ENCODE measurements at regions not wholly inside any gene's neighbourhood (a gene's known extent, or its start where the extent isn't known, plus 50 kb on each side); places are given as distances from the start of the nearest gene placed in this dataset.

- Histone ChIP-seq H3K27me3 (ENCODE audit: insufficient read depth, low read length, poor library complexity, severe bottlenecking) (no peaks in the 10 kb centered on the region), H3K9ac (ENCODE audit: low read depth, low read length, poor library complexity, severe bottlenecking) (no peak overlapping the region), H3K9me2 (replicated peaks; ENCODE audit: low read depth, low read length) (no peaks in the 10 kb centered on the region), H3F3A (ENCODE audit: low read depth) (no peaks in the 10 kb centered on the region), H3K36me3 (ENCODE audit: insufficient read depth, low read length) (no peaks in the 10 kb centered on the region), H3K4me2 (ENCODE audit: low read depth, low read length, poor library complexity, severe bottlenecking) (no peak overlapping the region), H2AFZ (ENCODE audit: low read length) (no peak overlapping the region), H3K79me2 (ENCODE audit: insufficient read depth, low read length) (no peaks in the 10 kb centered on the region), H3K9me3 (ENCODE audit: insufficient read depth, low read depth, low read length) (no peaks in the 10 kb centered on the region), H3K4me1 (ENCODE audit: insufficient read depth, low read length, poor library complexity, severe bottlenecking) (no peaks in the 10 kb centered on the region), H3K4me3 (ENCODE audit: low read length, poor library complexity, severe bottlenecking) (no peak overlapping the region), H4K20me1 (ENCODE audit: insufficient read depth, low read length, poor library complexity, severe bottlenecking) (no peaks in the 10 kb centered on the region)
- no peak for TF ChIP-seq CTCF (conservative IDR thresholded peaks at IDR 0.05; ENCODE audit: low read length)
- TF ChIP-seq EZH2phosphoT487 (IDR thresholded peaks at IDR 0.05; ENCODE audit: borderline replicate concordance) = no peak
Observed at GRCh38 chr1:30514945-30515344, 208.4 kb downstream of the MATN1 start.

GRCh38 chr1:30514137-30514654 is 209.2 kb downstream of the MATN1 start:
- no peak overlapping the region for H3K4me2 ChIP-seq (ENCODE audit: low read depth, low read length, poor library complexity, severe bottlenecking)
- no peaks in the 10 kb centered on the region for H4K20me1 ChIP-seq (ENCODE audit: insufficient read depth, low read length, poor library complexity, severe bottlenecking)
- H3K4me1 ChIP-seq (ENCODE audit: insufficient read depth, low read length, poor library complexity, severe bottlenecking) = no peaks in the 10 kb centered on the region
- H3K9me2 ChIP-seq (replicated peaks; ENCODE audit: low read depth, low read length) = no peaks in the 10 kb centered on the region
- H3K27me3 ChIP-seq (ENCODE audit: insufficient read depth, low read length, poor library complexity, severe bottlenecking) = no peaks in the 10 kb centered on the region
- TF ChIP-seq CTCF (conservative IDR thresholded peaks at IDR 0.05; ENCODE audit: low read length) = no peak
- no peak for TF ChIP-seq EZH2phosphoT487 (IDR thresholded peaks at IDR 0.05; ENCODE audit: borderline replicate concordance)
- no peaks in the 10 kb centered on the region for H3F3A ChIP-seq (ENCODE audit: low read depth)
- H3K4me3 ChIP-seq (ENCODE audit: low read length, poor library complexity, severe bottlenecking) = no peak overlapping the region
- no peaks in the 10 kb centered on the region for H3K9me3 ChIP-seq (ENCODE audit: insufficient read depth, low read depth, low read length)
- no peaks in the 10 kb centered on the region for H3K79me2 ChIP-seq (ENCODE audit: insufficient read depth, low read length)
- no peak overlapping the region for H2AFZ ChIP-seq (ENCODE audit: low read length)
- no peak overlapping the region for H3K9ac ChIP-seq (ENCODE audit: low read depth, low read length, poor library complexity, severe bottlenecking)
- H3K36me3 ChIP-seq (ENCODE audit: insufficient read depth, low read length) = no peaks in the 10 kb centered on the region

- no peaks in the 10 kb centered on the region for H3K4me1 ChIP-seq (ENCODE audit: insufficient read depth, low read length, poor library complexity, severe bottlenecking)
Observed at GRCh38 chr1:30513396-30514136, 209.8 kb downstream of the MATN1 start.

More at GRCh38 chr1:30513396-30514136, 209.8 kb downstream of the MATN1 start:
- H3K79me2 ChIP-seq (ENCODE audit: insufficient read depth, low read length) = no peaks in the 10 kb centered on the region
- no peaks in the 10 kb centered on the region for H4K20me1 ChIP-seq (ENCODE audit: insufficient read depth, low read length, poor library complexity, severe bottlenecking)
- H3K4me3 ChIP-seq (ENCODE audit: low read length, poor library complexity, severe bottlenecking) = no peak overlapping the region
- H3K9me2 ChIP-seq (replicated peaks; ENCODE audit: low read depth, low read length) = no peaks in the 10 kb centered on the region
- H3F3A ChIP-seq (ENCODE audit: low read depth) = no peaks in the 10 kb centered on the region
- no peak for TF ChIP-seq CTCF (conservative IDR thresholded peaks at IDR 0.05; ENCODE audit: low read length)
- TF ChIP-seq EZH2phosphoT487 (IDR thresholded peaks at IDR 0.05; ENCODE audit: borderline replicate concordance) = no peak
- H3K27me3 ChIP-seq (ENCODE audit: insufficient read depth, low read length, poor library complexity, severe bottlenecking) = no peaks in the 10 kb centered on the region
- no peak overlapping the region for H2AFZ ChIP-seq (ENCODE audit: low read length)
- no peak overlapping the region for H3K9ac ChIP-seq (ENCODE audit: low read depth, low read length, poor library complexity, severe bottlenecking)
- H3K36me3 ChIP-seq (ENCODE audit: insufficient read depth, low read length) = no peaks in the 10 kb centered on the region
- H3K4me2 ChIP-seq (ENCODE audit: low read depth, low read length, poor library complexity, severe bottlenecking) = no peak overlapping the region
- no peaks in the 10 kb centered on the region for H3K9me3 ChIP-seq (ENCODE audit: insufficient read depth, low read depth, low read length)
